ENCODE measurements at regions not wholly inside any gene's neighbourhood (a gene's known extent, or its start where the extent isn't known, plus 50 kb on each side); places are given as distances from the start of the nearest gene placed in this dataset.

GRCh38 chr6:163842467-163842866 is 427.9 kb downstream of the QKI start:
- Histone ChIP-seq H3K27me3 (ENCODE audit: control insufficient read depth in 2 of 2, insufficient read depth in 2 of 2, low read length in 2 of 2) (peaks cover 5 to 15% of the 10 kb centered on the region in 2 experiments; a peak in 4 of 5 replicates), H3K9me1 (ENCODE audit: control insufficient read depth, insufficient read depth, low read length) (no peaks in the 10 kb centered on the region), H3K4me1 (replicated peaks in 1 of 2; ENCODE audit: control insufficient read depth in 2 of 2, insufficient read depth in 2 of 2, low read length in 2 of 2) (peaks cover 0 to 2% of the 10 kb centered on the region in 2 experiments; a peak in 1 of 5 replicates), H3K9ac (ENCODE audit: insufficient read depth in 1 of 2, low read depth in 2 of 2, low read length in 2 of 2) (no peak overlapping the region), H3K36me3 (ENCODE audit: control insufficient read depth, insufficient read depth, low read length) (no peaks in the 10 kb centered on the region), H3K9me3 (replicated peaks; ENCODE audit: control insufficient read depth, insufficient read depth, low read depth, low read length) (peaks cover 4% of the 10 kb centered on the region; the same call in 1 of the 2 replicates), H4K20me1 (replicated peaks; ENCODE audit: control insufficient read depth, insufficient read depth, low read length) (no peaks in the 10 kb centered on the region), H3K4me3 (no peak overlapping the region), H3K4me2 (ENCODE audit: insufficient read depth, low read length) (no peak overlapping the region), H2AFZ (ENCODE audit: low read depth, low read length) (no peak overlapping the region), H3K27ac (ENCODE audit: extremely low read depth, low read depth, low read length) (no peak overlapping the region), H3K79me2 (ENCODE audit: control insufficient read depth, insufficient read depth, low read length) (no peaks in the 10 kb centered on the region)
- intact Hi-C loops (cut with micrococcal nuclease), result no loop called here
- DNase-seq (ENCODE audit: extremely low read depth in 1 of 4, low spot score in 3 of 4), result no peak
- no peak for ATAC-seq
- CTCF ChIA-PET (ENCODE audit: low intra/inter-chr PET ratio), result no interaction called here
- in situ Hi-C loops (cut with MboI), result no loop called here
- BruUV-seq (replicated peaks), result no TSS peak
- FAIRE-seq, result no peak
- TF ChIP-seq TGIF2 (CRISPR knock-in tag; IDR thresholded peaks at IDR 0.05), result no peak
- TF ChIP-seq ATF2 (CRISPR knock-in tag; IDR thresholded peaks at IDR 0.05), result no peak
- TF ChIP-seq, protein P1, sequence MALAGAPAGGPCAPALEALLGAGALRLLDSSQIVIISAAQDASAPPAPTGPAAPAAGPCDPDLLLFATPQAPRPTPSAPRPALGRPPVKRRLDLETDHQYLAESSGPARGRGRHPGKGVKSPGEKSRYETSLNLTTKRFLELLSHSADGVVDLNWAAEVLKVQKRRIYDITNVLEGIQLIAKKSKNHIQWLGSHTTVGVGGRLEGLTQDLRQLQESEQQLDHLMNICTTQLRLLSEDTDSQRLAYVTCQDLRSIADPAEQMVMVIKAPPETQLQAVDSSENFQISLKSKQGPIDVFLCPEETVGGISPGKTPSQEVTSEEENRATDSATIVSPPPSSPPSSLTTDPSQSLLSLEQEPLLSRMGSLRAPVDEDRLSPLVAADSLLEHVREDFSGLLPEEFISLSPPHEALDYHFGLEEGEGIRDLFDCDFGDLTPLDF (CRISPR knock-in tag; IDR thresholded peaks at IDR 0.05), result no peak
- no peak for TF ChIP-seq KLF10 (CRISPR knock-in tag; IDR thresholded peaks at IDR 0.05)
- no peak for TF ChIP-seq JUND (IDR thresholded peaks at IDR 0.05; ENCODE audit: borderline replicate concordance, low read depth, low read length)
- TF ChIP-seq JUND (tag; IDR thresholded peaks at IDR 0.05; ENCODE audit: borderline replicate concordance, low read depth, low read length), result no peak
- TF ChIP-seq ETV1 (tag; conservative IDR thresholded peaks at IDR 0.05; ENCODE audit: low read depth), result no peak
- no peak for TF ChIP-seq ZSCAN29 (IDR thresholded peaks at IDR 0.05)
- no peak for TF ChIP-seq PYGO2 (tag; IDR thresholded peaks at IDR 0.05)
- POLR2A ChIA-PET, result no interaction called here

All from K562 (cell line).